Fibroblast of skin of left quadriceps (primary cell): ENCODE measurements at regions not wholly inside any gene's neighbourhood (a gene's known extent, or its start where the extent isn't known, plus 50 kb on each side); places are given as distances from the start of the nearest gene placed in this dataset.
A peak's percentile ranks its signal among the peaks of the same experiment; 100 is the strongest.

ENCODE experiments used
- DNase-seq, 2 experiments: peaks; one replicate each; pipeline ENCODE4 v3.0.0-alpha.2; 2013; ENCODE audit warnings: low read depth in 2 of 2

DNA sequence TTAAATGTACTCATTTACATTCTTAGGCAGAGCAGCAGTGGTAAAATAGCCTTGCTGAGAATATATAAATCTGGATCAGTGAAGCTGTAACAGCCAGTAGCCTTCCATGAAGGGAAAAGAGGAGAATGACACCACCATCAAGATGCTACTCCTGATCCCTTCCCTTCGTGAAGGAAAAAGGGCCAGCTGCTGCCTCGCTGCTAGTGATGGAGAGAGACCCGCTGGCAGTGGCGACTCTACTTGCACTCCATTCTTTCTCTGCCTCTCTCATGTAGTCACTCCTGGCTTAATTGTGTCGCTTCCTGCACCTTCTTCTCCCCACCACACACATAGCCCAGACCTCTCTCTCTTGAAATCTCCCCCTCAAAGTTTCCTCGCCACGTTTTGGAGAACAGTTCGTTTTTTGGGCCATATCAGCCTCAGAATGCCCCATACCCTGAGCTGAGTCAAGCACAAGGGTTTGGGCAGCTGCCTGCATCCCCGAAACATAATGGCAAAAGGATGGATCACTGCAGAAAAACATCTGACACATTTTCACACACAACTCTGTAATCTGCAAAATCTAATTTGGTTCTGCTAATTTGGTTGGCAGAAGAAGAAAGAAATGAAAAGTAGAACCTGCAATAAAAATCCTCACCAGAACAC, 460.3 kb upstream of the IL12A start:
- no peak for DNase-seq

DNA sequence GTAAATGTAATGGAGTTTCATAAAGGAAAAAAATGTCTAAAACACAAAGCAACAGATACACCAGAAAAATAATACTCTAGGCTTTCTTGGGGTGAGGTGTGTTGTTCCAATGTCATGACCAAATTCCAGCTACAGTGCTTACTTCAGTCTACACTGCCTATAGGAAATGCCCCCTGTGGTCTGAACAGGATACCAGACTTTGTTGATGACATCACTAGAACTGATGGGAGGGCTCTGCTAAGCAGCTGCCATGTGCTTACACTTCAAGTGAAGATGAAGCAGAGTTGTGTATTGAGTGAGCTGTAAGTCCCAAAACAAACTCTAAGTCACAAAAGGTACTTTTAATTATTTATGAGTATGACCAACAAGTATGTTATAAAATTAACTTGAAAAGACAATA, 456.1 kb upstream of the IL12A start:
- DNase-seq = no peak

DNA sequence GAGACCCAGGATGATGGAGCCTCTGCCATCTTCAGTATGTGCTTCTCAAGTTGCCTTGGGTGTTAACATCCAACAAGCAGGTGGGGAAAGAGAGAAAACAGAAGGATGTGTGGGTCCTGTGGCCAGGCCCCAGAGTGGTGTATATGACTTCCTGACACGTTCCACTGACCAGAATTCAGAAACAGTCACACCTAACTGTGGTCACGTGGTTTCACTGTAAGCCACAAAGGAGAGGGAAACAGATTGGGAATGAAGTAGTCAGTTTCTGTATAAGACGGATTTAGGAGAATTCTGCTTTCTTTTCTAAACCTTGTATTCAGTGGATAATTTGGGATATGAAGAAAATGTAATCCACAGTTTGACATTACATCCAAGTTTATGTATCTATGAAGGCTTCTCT, 454.1 kb upstream of the IL12A start:
- no peak for DNase-seq

DNA sequence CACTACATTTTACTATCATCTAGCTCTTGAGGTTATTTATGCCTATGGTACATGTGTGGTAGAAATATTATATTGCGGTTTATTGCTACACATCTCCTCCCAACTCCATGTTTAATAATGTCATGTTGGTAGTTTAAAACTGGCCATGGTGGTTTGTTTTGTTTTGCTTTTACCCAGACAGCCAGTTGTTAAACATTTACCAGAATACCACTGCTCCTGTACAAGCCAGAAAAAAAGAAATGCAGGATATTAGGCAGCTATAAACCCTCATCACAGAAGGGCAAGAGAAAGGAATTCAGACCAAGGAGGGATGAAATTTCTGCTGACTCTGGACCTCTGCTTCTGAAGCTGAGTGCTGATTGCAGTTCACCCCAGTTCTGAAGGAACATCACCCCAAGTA, 451.8 kb upstream of the IL12A start:
- DNase-seq = no peak

DNA sequence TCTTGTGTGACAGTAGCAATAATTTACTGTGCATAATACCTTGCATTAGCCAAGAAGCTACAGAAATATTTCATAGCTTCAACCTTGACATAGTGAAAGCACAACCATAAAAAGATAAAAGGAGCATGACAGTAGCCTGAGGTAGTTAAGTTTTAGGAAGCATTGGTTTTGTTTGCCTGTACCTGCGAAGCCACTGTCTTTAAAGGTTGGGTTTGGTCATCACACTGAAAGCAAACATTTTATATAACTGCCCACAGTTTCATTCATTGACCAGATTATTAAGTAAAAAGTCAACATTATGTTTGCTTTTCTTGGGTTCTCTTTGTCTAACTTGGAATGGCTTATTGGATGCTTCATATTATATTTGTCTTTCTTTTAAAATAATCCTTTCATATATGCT, 450.1 kb upstream of the IL12A start:
- no peak for DNase-seq

DNA sequence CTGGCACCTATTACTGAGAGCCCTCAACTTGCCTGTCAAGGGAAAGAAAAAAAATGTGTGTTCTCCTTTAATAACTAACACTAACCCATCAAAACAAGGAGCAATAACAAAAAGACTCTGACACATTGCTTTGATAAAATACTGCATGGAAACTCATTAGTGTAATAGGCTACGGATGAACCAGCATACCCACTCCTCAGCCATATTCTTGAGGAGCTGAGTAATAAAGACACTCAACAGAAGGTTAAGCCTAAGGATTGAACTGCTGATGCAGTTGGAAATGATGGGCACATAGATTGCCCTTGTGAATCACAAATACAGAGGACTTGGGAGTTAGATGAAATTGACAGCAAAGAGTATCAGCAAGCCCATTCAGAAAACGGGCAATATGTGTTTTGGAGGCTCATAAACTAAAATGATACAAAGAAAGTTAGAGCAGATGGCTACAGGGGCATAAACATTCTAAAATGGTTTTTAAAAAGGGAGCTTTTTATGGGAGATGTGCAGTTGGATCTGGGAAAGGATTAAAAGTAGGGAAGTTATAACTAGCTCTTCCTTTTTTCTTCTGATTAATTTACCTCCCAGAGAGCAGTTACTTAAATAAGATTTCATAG, 447.6 kb upstream of the IL12A start:
- DNase-seq = no peak

DNA sequence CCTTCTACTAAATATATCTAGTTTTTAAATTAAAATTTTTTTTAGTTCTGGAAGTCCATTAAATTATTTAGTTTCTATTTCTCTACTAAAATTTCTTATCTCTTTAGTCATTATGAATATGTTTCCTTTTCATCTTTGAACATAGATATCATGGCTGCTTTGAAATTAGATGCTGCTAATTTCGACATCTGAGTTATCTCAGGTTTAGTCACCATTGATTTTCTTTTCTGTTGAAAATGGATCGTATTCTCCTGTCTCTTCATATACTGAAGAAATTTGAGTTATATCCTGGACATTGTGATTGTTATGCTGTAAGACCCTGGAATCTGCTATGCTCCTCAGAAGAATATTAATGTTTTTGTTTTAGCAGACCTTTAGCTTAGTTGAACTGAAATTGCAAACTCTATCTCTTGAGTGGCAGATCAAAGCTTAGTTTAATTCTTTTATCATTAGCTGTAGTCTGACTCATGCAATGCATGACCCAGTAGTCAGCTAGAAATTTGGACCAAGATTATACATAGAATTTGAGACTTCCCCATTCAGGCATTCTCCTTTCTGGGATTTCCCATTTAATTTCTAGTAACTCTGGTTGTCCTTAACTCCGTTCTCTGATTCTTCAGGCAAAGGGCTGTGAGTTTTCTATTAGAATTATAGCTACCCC, 439.8 kb upstream of the IL12A start:
- no peak for DNase-seq

DNA sequence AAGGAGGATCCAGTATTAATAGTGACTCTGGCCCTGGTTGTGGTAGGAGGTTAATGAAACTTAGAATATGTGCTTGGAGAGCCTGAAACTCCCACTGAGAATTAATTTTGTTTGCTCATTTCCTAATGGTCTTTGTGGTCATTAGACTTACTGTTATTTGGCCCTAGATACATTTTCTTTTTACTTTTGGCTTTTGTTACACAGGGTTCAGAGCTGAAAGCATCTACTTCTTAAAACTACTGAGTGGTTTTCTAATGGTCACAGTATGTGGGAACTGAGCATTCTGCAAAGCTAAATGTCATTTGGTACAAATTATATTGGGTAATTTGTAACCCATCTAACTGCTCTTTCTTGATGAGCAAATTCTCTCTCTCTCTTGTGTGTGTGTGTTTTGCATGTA, 433.4 kb upstream of the IL12A start:
- DNase-seq = no peak

DNA sequence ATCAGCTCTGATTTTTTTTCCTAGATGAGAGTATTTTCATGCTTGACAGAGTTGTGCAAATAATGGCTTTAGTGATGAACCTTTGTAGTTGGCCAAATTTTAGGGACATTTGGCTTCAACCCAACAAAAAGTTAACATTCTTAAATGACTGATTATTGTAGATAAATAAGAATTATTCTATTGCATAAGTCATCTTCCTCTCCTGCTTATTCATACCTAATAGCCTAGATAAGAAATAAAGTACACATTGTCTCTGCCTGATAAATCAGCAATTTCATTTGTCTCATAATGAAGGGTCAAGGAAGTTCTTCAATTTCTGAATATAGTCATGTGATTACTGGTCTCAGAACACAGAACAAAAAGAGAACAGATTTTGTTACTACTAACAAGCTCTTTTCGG, 428.9 kb upstream of the IL12A start:
- DNase-seq = no peak

DNA sequence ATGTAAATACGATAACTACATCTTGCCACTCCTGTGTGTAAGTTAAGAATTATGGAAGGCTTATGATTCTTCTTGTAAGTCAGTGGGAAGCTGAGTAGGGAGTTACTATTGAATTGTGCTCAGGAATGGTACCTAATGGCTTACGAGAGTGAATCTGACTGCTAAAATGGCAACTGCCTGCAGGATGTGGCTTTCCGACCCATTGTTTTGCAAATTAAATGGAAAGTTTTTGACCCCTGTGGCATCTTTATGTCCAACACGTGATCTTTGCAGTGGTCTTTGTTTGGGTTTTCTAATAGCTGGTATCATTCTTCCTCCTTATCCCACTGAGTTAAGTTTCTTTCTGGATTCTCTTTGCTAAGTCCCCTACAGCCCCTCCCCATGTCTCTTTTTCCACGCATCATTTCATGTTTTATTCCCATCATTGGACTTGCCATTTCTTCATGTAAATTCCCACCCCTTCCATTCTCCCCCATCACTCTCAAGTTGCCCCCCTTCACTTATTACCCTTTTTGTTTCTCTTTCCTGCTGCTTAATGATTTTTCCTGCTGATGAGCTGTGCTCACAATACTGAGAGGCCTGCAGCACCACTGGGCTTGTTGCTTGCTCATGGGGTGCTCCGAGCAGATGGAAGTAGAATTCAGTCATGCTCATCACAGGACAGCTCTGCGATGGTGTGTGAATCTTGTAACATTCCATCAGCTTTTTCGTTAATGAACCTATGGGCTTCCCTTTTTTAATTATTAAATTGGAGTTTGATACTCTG, 428.2 kb upstream of the IL12A start:
- no peak for DNase-seq

DNA sequence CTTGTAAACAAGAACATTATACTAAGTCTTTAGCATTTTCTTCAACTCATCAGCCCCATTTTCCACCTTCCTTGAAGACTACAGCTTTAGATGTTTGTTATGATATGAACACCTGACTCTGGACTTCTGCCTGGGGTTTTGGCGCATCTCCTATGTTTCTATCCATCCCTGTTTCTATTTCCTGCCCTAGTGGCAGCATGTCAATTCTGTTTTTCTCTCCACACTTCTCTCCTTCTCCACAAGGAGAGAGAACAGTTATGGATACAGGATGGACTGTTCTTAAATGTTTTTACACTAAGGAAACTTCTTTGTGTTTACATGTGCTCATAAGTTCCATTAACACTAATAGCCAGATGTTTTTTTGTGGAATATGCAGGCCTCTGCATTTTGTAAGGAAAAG, 423.3 kb upstream of the IL12A start:
- DNase-seq = no peak

DNA sequence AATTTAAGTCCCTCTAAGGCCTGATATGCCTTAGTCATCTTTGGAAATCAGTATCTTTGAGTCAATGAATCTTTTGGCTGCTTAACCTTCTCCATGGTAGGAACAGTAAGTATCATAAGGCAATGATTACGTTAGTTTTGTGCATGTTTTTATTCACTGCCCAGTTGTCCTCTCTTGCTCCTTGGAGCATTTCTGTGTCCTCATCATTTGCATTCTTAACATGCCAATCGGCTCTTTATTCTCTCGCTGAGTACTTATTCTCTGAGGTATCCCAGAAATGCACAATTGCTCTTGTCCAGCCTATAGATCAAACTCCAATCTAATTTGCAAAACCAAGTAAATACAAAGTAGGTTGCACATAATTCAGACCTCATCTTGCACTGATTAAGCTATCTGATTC, 405.0 kb upstream of the IL12A start:
- peak in 1 of 2 experiments; percentile 9 for DNase-seq

DNA sequence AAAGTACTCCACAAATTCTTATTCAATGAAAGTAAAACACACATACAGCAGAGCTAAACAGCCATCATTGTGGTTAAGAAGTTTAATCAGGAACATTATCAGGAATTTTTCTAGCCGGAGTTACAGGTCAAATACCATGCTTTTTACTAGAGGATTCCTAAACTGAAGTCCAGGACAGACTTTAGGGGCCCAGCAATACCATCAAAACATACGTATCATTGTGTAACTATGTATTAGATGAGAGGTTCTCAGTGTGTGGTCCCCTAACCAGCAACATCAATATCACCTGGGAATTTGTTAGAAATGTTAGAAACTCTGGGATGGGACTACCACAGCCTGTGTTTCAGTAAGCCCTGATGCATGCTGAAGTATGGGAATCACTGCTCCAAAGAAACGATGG, 404.2 kb upstream of the IL12A start:
- DNase-seq = no peak

DNA sequence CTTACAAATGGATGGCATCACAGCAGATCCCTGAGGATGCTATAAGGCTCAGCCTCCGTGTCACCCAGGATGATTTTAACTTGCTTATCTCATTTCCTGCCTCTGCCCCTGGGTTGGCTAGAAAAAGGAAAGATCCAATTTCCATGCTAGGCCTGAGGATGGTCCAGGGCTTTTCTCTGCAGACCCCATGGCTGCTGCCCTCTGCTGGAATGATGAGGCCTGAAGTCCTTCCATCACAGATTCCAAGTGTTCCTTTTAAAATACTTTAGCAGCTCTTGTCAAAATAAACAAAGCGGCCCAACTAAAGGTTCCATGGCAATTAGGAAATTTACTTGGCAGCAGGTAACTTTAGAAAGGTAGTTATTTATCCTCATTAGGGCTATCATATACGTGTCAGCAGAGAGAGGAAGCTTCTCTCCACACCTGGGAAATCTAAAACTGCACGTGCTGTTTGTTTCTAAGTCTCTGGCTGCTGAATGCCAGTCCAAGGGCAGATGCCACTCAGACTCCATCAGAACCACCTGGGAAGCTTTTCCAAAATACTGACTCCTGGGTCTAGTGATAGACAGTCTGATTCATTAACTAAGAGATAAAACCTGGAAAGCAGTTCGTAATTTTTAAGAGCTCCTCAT, 401.9 kb upstream of the IL12A start:
- DNase-seq = peak; percentile 15 to 33

DNA sequence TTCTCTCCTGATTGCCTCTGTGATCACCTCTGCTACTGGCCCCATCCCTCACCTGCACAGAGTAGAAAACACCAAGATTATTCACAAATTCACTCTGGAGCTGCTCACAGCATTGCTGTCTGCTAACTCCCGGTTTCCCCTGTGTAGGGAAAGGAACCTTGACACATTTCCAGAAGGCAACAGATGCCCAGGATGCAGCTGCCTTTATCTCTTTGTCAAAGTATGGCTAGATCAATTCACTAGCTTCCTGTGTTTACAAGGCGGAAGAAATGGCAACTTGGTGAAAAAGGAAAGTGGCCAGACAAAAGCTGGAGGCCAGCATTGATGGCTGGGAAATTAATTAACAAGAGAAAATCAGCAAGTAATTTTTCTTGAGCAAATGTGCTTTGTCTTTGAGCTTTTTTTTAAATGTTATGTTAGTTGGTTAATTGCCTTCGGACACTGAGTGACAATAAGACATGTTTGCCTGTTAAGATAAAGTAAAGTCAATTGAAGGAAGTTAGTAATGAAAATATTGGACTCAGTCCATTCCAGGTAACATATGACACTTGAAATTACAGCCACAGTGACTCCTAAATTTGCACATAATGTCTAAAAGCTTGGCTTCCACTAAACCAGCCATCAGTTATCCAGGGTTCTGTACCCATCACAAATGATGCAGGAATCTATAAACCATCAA, 394.6 kb upstream of the IL12A start:
- no peak for DNase-seq

DNA sequence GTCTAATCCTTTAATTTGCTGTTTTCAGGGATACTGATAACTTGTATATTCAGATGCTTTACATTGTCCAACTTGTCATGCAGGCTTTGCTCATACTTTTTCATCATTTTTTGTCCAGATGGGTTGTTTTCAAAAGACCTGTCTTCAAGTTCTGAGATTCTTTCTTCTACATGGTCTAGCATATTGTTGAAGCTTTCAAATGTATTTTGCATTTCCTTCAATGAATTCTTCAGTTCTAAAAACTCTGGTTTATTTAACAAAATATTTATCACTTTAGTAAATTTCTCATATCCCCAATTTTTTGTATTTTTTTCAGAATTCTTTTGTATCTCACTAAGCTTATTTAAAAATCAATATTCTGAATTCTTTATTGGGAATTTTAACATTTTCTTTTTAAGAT, 388.3 kb upstream of the IL12A start:
- no peak for DNase-seq

DNA sequence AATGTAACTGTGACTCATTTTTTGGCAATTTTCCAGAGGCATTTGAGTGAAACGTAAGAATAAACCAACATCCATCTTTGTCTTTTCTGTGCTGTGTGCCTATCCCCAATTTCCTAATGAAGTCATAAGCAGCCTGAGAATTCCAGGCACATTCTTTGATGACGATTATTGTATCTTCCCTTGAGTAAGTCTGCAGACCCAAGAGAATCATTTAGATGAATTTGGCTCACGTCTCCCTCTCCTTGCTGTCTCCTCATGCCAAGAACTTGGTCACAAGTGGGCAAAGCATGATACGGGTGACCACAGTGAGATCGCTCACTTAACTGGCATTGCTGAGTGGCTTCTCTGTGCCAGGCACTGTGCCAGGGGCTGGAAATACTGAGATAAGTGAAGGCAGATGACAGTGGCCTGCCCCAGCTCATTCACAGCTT, 384.5 kb upstream of the IL12A start:
- DNase-seq = peak in 1 of 2 experiments; percentile 39

DNA sequence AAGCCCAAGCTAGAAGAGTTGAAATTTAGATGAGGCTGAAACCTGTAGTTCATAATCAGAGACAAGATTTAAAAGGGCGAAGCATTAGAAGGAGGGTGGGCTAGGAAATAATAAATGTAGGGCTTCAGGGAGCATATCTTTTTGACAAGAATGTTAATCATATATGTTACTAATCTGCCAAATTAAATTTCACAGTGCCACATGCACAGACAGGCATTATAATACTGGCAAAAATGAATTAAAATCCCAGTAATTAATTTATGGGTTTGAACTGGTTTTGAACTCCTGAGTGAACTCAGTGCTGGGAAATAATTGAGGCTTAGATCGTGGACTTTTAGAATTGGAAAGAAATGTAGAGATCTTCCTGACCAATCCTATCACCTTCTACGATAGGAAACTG, 383.5 kb upstream of the IL12A start:
- no peak for DNase-seq

DNA sequence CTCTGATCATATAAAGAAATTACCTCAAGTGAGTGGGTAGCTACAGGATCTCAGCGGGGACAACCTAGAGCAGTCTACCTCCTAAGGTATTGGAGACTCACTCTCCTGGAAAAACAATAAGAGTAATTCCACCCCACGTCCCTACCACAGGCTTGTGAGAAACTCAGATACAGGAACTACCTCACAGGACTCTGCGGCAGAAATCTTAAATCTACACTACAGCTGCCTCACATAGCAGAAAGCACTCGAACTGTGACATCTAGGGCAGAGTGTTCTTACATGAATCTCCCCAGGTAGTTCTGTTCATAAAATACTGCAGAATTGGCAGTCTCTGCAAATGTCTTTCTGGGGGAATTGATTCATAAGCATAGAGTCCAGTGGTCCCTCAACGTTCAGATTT, 382.9 kb upstream of the IL12A start:
- DNase-seq = no peak

DNA sequence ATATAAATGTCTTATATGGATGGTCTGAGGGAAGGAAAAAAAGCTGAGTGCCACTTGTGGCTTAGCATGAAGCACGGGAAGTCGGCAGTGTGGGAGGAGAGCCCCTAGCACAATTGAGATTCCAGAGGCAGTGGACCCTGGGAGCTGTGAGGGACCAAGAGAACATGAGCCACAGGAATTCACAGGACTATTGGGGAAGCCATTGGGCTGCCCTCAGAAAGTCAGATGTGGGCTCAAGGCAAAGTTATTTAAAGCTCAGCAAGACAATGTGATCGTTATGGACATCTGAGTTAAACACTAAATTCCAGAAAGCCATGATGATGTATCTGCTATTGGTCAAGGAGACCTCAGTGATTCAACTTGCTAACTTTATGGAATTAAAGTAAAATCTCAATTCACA, 380.8 kb upstream of the IL12A start:
- no peak for DNase-seq

DNA sequence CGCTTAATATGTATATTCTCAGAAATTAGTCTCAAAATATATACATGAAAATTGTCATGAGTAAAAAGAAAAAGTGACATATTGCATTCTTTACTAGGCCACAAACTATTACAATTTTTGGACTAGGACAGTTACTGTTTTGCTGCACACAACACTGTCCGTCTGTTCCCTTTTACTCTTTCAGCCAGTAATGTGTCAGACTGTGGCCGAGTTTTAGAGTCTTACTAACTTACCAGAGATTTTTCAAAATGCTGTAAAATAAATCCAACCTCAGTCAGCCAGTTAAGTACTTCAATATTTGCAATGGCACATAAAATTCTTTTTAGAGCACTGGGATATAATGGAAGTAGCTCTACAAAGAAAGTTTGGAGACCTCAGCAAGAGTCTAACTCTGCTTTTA, 380.3 kb upstream of the IL12A start:
- DNase-seq = no peak

DNA sequence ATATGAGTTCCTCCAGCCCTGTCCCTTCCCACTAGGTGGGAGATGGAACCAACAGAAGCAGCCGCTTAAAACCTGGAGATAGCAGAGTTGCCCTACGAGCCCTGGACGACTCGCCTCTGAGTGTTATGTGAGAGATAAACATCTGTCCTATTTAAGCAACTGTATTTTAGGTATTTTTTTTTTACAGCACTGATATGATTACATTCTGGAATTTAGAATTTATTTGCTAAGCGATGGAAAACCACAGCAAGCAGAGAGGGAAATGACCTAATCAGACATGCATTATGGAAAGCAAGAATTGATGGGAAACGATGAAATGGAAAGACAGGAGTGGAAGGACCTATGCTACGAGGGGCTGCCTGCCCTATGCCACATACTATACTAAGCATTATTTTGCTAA, 379.0 kb upstream of the IL12A start:
- DNase-seq = peak; percentile 43 to 46
